Erythroblast (primary cell): ENCODE measurements at regions not wholly inside any gene's neighbourhood (a gene's known extent, or its start where the extent isn't known, plus 50 kb on each side); places are given as distances from the start of the nearest gene placed in this dataset.

Experiments
- GATA1 ChIP-seq: IDR thresholded peaks from 2 replicates; pipeline ENCODE4 v1.6.1; 2011; ENCODE audit warnings: low read depth, mild to moderate bottlenecking, control low read depth, low read length, moderate library complexity
- POLR2A ChIP-seq: IDR thresholded peaks from 2 replicates; pipeline ENCODE4 v1.6.1; 2011; ENCODE audit warnings: mild to moderate bottlenecking, low read length

GRCh38 chr2:7182525-7182924 lies 265.3 kb downstream of the RNF144A start:
- TF ChIP-seq POLR2A = no peak
- no peak for TF ChIP-seq GATA1
